PC-3 (cell line): ENCODE measurements at regions not wholly inside any gene's neighbourhood (a gene's known extent, or its start where the extent isn't known, plus 50 kb on each side); places are given as distances from the start of the nearest gene placed in this dataset.

ENCODE experiments used
- EZH2 ChIP-seq: fragments of 300-600 bp; sonication (generic); IDR thresholded peaks from one replicate; pipeline ENCODE4 v1.6.1; 2017; ENCODE audit warnings: antibody characterized with exemption, mild to moderate bottlenecking, low read length; ENCODE audit not compliant: unreplicated experiment
- EZH2phosphoT487 ChIP-seq: fragments of 300-600 bp; sonication (generic); IDR thresholded peaks from 2 replicates; pipeline ENCODE4 v1.6.1; 2018; ENCODE audit warnings: mild to moderate bottlenecking, antibody characterized with exemption, low read length, borderline replicate concordance
- TF ChIP-seq, protein P1 (sequence below): fragments of 300-600 bp; sonication (generic); conservative IDR thresholded peaks from 2 replicates; pipeline ENCODE4 v1.5.1; 2017; ENCODE audit warnings: antibody characterized with exemption, low read depth, mild to moderate bottlenecking, low read length

DNA sequence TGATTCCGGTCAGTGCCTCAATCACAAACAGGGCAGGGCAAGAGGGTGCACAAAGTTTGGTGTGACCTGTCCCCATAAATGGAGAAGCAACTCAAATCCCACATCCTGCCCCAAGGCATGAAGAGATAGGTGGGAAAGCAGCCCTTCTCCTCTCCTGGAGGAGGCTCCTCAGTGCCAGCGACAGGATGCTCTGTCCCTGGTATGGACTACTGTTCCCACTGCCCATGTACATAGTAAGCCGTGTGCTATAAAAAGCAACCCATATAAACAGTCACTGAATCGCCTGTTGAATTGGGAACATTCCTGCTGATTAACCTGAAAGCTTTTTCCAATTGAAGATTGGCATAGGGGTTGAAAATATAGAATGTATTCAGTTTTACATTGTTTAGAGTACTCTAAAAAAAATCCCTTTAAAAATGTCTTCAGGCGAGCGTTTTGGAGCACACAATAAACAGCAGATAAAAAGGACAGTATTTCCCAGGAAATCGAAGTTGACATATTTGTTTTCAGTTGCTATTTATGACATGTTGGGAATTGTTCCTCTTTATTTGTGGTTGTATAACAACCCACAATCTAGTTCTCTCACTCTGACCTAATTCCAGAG lies 513.9 kb downstream of the DIRAS2 start:
- TF ChIP-seq, protein P1, sequence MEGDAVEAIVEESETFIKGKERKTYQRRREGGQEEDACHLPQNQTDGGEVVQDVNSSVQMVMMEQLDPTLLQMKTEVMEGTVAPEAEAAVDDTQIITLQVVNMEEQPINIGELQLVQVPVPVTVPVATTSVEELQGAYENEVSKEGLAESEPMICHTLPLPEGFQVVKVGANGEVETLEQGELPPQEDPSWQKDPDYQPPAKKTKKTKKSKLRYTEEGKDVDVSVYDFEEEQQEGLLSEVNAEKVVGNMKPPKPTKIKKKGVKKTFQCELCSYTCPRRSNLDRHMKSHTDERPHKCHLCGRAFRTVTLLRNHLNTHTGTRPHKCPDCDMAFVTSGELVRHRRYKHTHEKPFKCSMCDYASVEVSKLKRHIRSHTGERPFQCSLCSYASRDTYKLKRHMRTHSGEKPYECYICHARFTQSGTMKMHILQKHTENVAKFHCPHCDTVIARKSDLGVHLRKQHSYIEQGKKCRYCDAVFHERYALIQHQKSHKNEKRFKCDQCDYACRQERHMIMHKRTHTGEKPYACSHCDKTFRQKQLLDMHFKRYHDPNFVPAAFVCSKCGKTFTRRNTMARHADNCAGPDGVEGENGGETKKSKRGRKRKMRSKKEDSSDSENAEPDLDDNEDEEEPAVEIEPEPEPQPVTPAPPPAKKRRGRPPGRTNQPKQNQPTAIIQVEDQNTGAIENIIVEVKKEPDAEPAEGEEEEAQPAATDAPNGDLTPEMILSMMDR, result no peak
- TF ChIP-seq EZH2 (no peak), EZH2phosphoT487 (no peak)
